Endodermal cell (in vitro differentiated cells): ENCODE measurements at regions not wholly inside any gene's neighbourhood (a gene's known extent, or its start where the extent isn't known, plus 50 kb on each side); places are given as distances from the start of the nearest gene placed in this dataset.

Experiments
- DNase-seq: peaks from one replicate; pipeline ENCODE4 v3.0.0-alpha.2; 2017
- H3K27ac ChIP-seq: 2 replicates; pipeline ENCODE4 v1.5.1; 2013; ENCODE audit warnings: mild to moderate bottlenecking, low read depth, low read length, moderate library complexity
- H3K27me3 ChIP-seq: 2 replicates; pipeline ENCODE4 v1.6.1; 2013; ENCODE audit warnings: mild to moderate bottlenecking, low read length, moderate library complexity; ENCODE audit not compliant: insufficient read depth, control insufficient read depth, poor library complexity, severe bottlenecking
- H3K36me3 ChIP-seq: 2 replicates; pipeline ENCODE4 v1.7.0; 2013; ENCODE audit warnings: mild to moderate bottlenecking, low read length, moderate library complexity; ENCODE audit not compliant: control insufficient read depth, insufficient read depth
- H3K4me1 ChIP-seq: one replicate; pipeline ENCODE4 v1.7.0; 2013; ENCODE audit warnings: low read length; ENCODE audit not compliant: control insufficient read depth, insufficient read depth
- H3K4me3 ChIP-seq: 2 replicates; pipeline ENCODE4 v1.5.1; 2013; ENCODE audit warnings: mild to moderate bottlenecking, low read length, moderate library complexity
- H3K9ac ChIP-seq: 2 replicates; pipeline ENCODE4 v1.6.1; 2013; ENCODE audit warnings: mild to moderate bottlenecking, low read length, moderate library complexity; ENCODE audit not compliant: poor library complexity, severe bottlenecking; ENCODE audit errors: extremely low read depth
- H3K9me3 ChIP-seq: 2 replicates; pipeline ENCODE4 v1.6.1; 2013; ENCODE audit warnings: mild to moderate bottlenecking, low read length, moderate library complexity; ENCODE audit not compliant: control insufficient read depth
- H3K27ac Mint-ChIP-seq: 2 replicates; pipeline ENCODE4 v1.8.0; 2020; ENCODE audit warnings: mixed read lengths
- H3K27me3 Mint-ChIP-seq: 2 replicates; pipeline ENCODE4 v1.8.0; 2021; ENCODE audit warnings: mild to moderate bottlenecking, mixed read lengths; ENCODE audit not compliant: insufficient read depth
- H3K36me3 Mint-ChIP-seq: 2 replicates; pipeline ENCODE4 v1.8.0; 2020; ENCODE audit warnings: low read depth, mixed read lengths
- H3K4me1 Mint-ChIP-seq: 2 replicates; pipeline ENCODE4 v1.8.0; 2020; ENCODE audit warnings: mixed read lengths
- H3K4me3 Mint-ChIP-seq: 2 replicates; pipeline ENCODE4 v1.8.0; 2020; ENCODE audit warnings: mild to moderate bottlenecking, moderate library complexity, mixed read lengths
- H3K9me3 Mint-ChIP-seq: 2 replicates; pipeline ENCODE4 v1.8.0; 2020; ENCODE audit warnings: mild to moderate bottlenecking, mixed read lengths
- WGBS, 2 experiments: methylation state at CpG; one replicate each; pipeline versions ENCODE4 v1.1.5 to v1.1.7; 2013; ENCODE audit warnings: missing lambda C conversion rate in 2 of 2, mixed read lengths in 1 of 2; ENCODE audit not compliant: insufficient coverage in 1 of 2, insufficient read length in 1 of 2; 5-methylcytosine and 5-hydroxymethylcytosine counted together
- TF ChIP-seq, protein P1 (sequence below): fragments of 200-600 bp; sonication (generic); conservative IDR thresholded peaks from 2 replicates; pipeline ENCODE4 v1.5.0; 2021; ENCODE audit warnings: antibody characterized with exemption, mild to moderate bottlenecking

DNA sequence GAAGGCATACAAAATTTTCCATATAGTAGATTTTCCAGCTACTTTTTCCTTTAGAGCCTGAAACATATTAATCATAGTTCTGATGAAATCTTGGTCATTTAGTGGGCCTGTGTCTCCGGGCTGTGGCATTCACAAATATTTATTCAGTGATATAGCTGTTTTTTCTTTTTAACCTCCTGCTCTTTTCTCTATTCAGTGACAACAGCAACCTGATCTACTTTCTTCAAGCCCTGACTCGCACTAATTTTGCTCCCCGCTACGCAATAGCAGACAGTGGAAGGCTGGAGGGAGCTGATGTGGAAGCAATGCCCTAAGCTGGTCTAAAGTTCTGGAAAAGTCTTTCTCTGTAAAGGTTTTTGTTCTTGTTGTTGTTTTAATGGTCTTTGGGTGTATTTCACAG is 289.7 kb downstream of the SLITRK6 start:
- Mint-ChIP-seq H3K4me3 (no peak overlapping the region), H3K27me3 (no peaks in the 10 kb centered on the region), H3K27ac (no peak overlapping the region), H3K36me3 (no peaks in the 10 kb centered on the region), H3K9me3 (no peaks in the 10 kb centered on the region), H3K4me1 (no peaks in the 10 kb centered on the region)
- no peaks in the 10 kb centered on the region for H3K27me3 ChIP-seq
- WGBS, 2 experiments = 88% methylated on average over 4 of the region's 4 CpGs; no CpG with 5 or more reads in 1 of the 2 experiments
- no peaks in the 10 kb centered on the region for H3K36me3 ChIP-seq
- H3K27ac ChIP-seq = no peak overlapping the region
- no peak overlapping the region for H3K4me3 ChIP-seq
- no peak for DNase-seq
- H3K4me1 ChIP-seq = no peaks in the 10 kb centered on the region
- TF ChIP-seq, protein P1, sequence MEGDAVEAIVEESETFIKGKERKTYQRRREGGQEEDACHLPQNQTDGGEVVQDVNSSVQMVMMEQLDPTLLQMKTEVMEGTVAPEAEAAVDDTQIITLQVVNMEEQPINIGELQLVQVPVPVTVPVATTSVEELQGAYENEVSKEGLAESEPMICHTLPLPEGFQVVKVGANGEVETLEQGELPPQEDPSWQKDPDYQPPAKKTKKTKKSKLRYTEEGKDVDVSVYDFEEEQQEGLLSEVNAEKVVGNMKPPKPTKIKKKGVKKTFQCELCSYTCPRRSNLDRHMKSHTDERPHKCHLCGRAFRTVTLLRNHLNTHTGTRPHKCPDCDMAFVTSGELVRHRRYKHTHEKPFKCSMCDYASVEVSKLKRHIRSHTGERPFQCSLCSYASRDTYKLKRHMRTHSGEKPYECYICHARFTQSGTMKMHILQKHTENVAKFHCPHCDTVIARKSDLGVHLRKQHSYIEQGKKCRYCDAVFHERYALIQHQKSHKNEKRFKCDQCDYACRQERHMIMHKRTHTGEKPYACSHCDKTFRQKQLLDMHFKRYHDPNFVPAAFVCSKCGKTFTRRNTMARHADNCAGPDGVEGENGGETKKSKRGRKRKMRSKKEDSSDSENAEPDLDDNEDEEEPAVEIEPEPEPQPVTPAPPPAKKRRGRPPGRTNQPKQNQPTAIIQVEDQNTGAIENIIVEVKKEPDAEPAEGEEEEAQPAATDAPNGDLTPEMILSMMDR = no peak
- H3K9ac ChIP-seq = no peak overlapping the region
- H3K9me3 ChIP-seq = no peaks in the 10 kb centered on the region

GRCh38 chr13:85508683-85509329 is 290.4 kb downstream of the SLITRK6 start:
- Histone ChIP-seq H3K27ac (no peak overlapping the region), H3K36me3 (no peaks in the 10 kb centered on the region), H3K4me3 (no peak overlapping the region), H3K4me1 (no peaks in the 10 kb centered on the region), H3K27me3 (no peaks in the 10 kb centered on the region), H3K9me3 (no peaks in the 10 kb centered on the region), H3K9ac (no peak overlapping the region)
- no peak overlapping the region for H3K27ac Mint-ChIP-seq
- no peak overlapping the region for H3K4me3 Mint-ChIP-seq
- no peaks in the 10 kb centered on the region for H3K4me1 Mint-ChIP-seq
- H3K36me3 Mint-ChIP-seq = no peaks in the 10 kb centered on the region
- no peaks in the 10 kb centered on the region for H3K9me3 Mint-ChIP-seq
- no peaks in the 10 kb centered on the region for H3K27me3 Mint-ChIP-seq
- TF ChIP-seq, protein P1 = no peak
- DNase-seq = peak; percentile 69
- WGBS, 2 experiments = 91 to 95% methylated on average over 7 to 12 of the region's 12 CpGs

DNA sequence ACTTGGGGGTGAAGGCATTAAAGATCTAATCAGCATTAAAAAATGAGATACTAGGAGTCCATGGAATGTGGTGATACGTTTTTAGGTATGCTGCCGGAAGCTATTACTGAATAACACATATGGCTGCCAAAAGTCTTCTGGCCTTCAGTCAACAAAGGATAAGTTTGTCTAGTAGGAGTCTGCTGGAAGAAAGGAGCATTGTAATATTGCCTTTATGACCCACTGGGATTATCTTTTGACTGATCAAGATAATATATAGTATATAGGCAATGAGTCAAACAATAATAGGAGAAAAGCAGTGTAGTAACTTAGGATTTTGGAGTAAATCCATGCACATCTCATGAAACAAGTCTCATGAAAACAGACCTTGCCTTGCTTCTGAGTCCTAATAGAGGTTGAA is 295.4 kb downstream of the SLITRK6 start:
- 92 to 100% methylated on average over 1 to 2 of the region's 2 CpGs for WGBS, 2 experiments
- Mint-ChIP-seq H3K36me3 (no peaks in the 10 kb centered on the region), H3K27me3 (no peaks in the 10 kb centered on the region), H3K4me1 (no peaks in the 10 kb centered on the region), H3K9me3 (no peaks in the 10 kb centered on the region), H3K4me3 (no peak overlapping the region), H3K27ac (no peak overlapping the region)
- Histone ChIP-seq H3K27me3 (no peaks in the 10 kb centered on the region), H3K9me3 (no peaks in the 10 kb centered on the region), H3K36me3 (no peaks in the 10 kb centered on the region), H3K9ac (no peak overlapping the region), H3K4me1 (no peaks in the 10 kb centered on the region), H3K4me3 (no peak overlapping the region), H3K27ac (no peak overlapping the region)
- TF ChIP-seq, protein P1 = no peak
- DNase-seq = no peak
